Left ventricle myocardium inferior (tissue), 1 donor: ENCODE measurements at regions not wholly inside any gene's neighbourhood (a gene's known extent, or its start where the extent isn't known, plus 50 kb on each side); places are given as distances from the start of the nearest gene placed in this dataset.

Source experiments
- DNase-seq: peaks from one replicate; pipeline ENCODE4 v3.0.0-alpha.2; 2020
- H3K27ac ChIP-seq: fragments of 200-600 bp; replicated peaks from 2 replicates; pipeline ENCODE4 v1.8.0; 2021
- H3K27me3 ChIP-seq: fragments of 200-600 bp; 2 replicates; pipeline ENCODE4 v1.8.0; 2021; ENCODE audit warnings: low read depth
- H3K36me3 ChIP-seq: fragments of 200-600 bp; 2 replicates; pipeline ENCODE4 v1.8.0; 2021
- H3K4me1 ChIP-seq: fragments of 200-600 bp; 2 replicates; pipeline ENCODE4 v1.8.0; 2021
- H3K4me3 ChIP-seq: fragments of 200-600 bp; 2 replicates; pipeline ENCODE4 v1.8.0; 2021; ENCODE audit warnings: mild to moderate bottlenecking, moderate library complexity
- H3K9me3 ChIP-seq: fragments of 200-600 bp; replicated peaks from 2 replicates; pipeline ENCODE4 v1.8.0; 2021
- intact Hi-C: fragments of 100-400 bp; cut with micrococcal nuclease; formaldehyde crosslinking; loops from one replicate; pipeline ENCODE4 v1.11.0; 2022
- TF ChIP-seq, protein P1 (sequence below): fragments of 200-600 bp; IDR thresholded peaks from 2 replicates; pipeline ENCODE4 v1.8.0; 2021; ENCODE audit warnings: antibody characterized with exemption, mild to moderate bottlenecking, borderline replicate concordance
- donor health status: DM: no; HTN: yes; CAD: no; lungs with severe emphysema.

GRCh38 chr5:175383350-175383749 lies 60.6 kb downstream of the DRD1 start:
- TF ChIP-seq, protein P1, sequence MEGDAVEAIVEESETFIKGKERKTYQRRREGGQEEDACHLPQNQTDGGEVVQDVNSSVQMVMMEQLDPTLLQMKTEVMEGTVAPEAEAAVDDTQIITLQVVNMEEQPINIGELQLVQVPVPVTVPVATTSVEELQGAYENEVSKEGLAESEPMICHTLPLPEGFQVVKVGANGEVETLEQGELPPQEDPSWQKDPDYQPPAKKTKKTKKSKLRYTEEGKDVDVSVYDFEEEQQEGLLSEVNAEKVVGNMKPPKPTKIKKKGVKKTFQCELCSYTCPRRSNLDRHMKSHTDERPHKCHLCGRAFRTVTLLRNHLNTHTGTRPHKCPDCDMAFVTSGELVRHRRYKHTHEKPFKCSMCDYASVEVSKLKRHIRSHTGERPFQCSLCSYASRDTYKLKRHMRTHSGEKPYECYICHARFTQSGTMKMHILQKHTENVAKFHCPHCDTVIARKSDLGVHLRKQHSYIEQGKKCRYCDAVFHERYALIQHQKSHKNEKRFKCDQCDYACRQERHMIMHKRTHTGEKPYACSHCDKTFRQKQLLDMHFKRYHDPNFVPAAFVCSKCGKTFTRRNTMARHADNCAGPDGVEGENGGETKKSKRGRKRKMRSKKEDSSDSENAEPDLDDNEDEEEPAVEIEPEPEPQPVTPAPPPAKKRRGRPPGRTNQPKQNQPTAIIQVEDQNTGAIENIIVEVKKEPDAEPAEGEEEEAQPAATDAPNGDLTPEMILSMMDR = no peak
- H3K4me3 ChIP-seq = no peak overlapping the region
- H3K9me3 ChIP-seq = peaks cover 8% of the 10 kb centered on the region
- no peak overlapping the region for H3K27ac ChIP-seq
- intact Hi-C loops = no loop called here
- no peak for DNase-seq
- H3K4me1 ChIP-seq = no peaks in the 10 kb centered on the region
- H3K36me3 ChIP-seq = no peaks in the 10 kb centered on the region
- peaks cover 48% of the 10 kb centered on the region for H3K27me3 ChIP-seq

GRCh38 chr5:175382171-175382570 lies 61.8 kb downstream of the DRD1 start:
- Histone ChIP-seq H3K36me3 (no peaks in the 10 kb centered on the region), H3K4me1 (no peaks in the 10 kb centered on the region), H3K4me3 (no peak overlapping the region), H3K9me3 (peaks cover 8% of the 10 kb centered on the region), H3K27me3 (peaks cover 59% of the 10 kb centered on the region), H3K27ac (no peak overlapping the region)
- DNase-seq = no peak
- TF ChIP-seq, protein P1 = no peak
- intact Hi-C loops = no loop called here

GRCh38 chr5:175381130-175381529 lies 62.9 kb downstream of the DRD1 start:
- Histone ChIP-seq H3K36me3 (no peaks in the 10 kb centered on the region), H3K27ac (no peak overlapping the region), H3K27me3 (peaks cover 61% of the 10 kb centered on the region), H3K4me3 (no peak overlapping the region), H3K9me3 (peaks cover 8% of the 10 kb centered on the region), H3K4me1 (no peaks in the 10 kb centered on the region)
- intact Hi-C loops = no loop called here
- DNase-seq = no peak
- TF ChIP-seq, protein P1 = no peak

DNA sequence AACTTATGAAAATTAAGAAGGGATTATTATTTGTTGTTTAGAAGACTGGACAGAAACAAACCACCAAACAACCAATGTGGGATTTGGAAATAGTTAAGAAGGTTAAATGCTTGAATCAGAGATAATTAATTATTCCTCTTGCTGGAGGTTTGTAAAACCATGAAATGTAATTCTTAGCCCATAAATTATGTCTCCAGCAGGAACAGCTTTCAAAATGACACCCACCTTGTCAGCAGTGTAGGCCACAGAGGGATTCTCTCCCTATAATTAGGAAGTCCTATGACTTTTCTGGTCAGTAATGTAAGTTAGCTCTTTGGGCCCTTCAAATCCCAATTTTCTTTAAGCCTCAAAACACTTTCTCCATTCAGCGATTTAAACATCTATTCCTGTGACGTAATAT lies 63.3 kb downstream of the DRD1 start:
- H3K4me1 ChIP-seq = no peaks in the 10 kb centered on the region
- TF ChIP-seq, protein P1 = no peak
- H3K36me3 ChIP-seq = no peaks in the 10 kb centered on the region
- intact Hi-C loops = no loop called here
- H3K4me3 ChIP-seq = no peak overlapping the region
- H3K27ac ChIP-seq = no peak overlapping the region
- peaks cover 58% of the 10 kb centered on the region for H3K27me3 ChIP-seq
- DNase-seq = no peak
- peaks cover 8% of the 10 kb centered on the region for H3K9me3 ChIP-seq

DNA sequence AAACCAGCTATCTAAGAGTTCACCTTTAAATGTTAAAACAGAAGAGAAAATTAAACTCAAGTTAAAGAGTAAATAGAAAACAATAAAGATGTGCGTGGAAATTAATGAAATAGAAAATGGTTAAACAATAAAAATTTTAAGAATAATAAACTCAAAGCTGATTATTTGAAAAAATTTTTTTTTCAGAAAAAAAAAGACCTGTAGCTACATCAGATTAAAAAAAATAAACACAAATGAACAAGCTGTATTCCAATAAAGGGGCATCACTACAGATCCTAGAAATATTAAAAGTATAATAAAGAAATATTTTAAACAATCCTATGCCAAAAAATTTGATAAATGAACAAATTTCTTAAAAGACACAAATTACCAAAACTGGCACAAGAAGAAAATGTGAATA lies 64.1 kb downstream of the DRD1 start:
- H3K9me3 ChIP-seq = peaks cover 8% of the 10 kb centered on the region
- intact Hi-C loops = no loop called here
- no peaks in the 10 kb centered on the region for H3K36me3 ChIP-seq
- TF ChIP-seq, protein P1 = no peak
- H3K27ac ChIP-seq = no peak overlapping the region
- H3K4me3 ChIP-seq = no peak overlapping the region
- H3K27me3 ChIP-seq = peaks cover 58% of the 10 kb centered on the region
- no peak for DNase-seq
- H3K4me1 ChIP-seq = no peaks in the 10 kb centered on the region
